Neural cell (in vitro differentiated cells): ENCODE measurements at regions not wholly inside any gene's neighbourhood (a gene's known extent, or its start where the extent isn't known, plus 50 kb on each side); places are given as distances from the start of the nearest gene placed in this dataset.

Source experiments
- EP300 ChIP-seq: fragments of 450-650 bp; conservative IDR thresholded peaks from 2 replicates; pipeline ENCODE4 v1.6.1; 2014; ENCODE audit warnings: antibody characterized with exemption, mild to moderate bottlenecking, moderate library complexity; ENCODE audit not compliant: poor library complexity, severe bottlenecking
- EZH2 ChIP-seq: fragments of 200-600, 300-800 bp; shearing (Covaris generic), sonication (generic); IDR thresholded peaks from 2 replicates; pipeline ENCODE4 v1.6.1; 2014; ENCODE audit warnings: antibody characterized with exemption, low read length, borderline replicate concordance, mild to moderate bottlenecking; ENCODE audit not compliant: insufficient read depth, poor library complexity, severe bottlenecking
- POLR2AphosphoS5 ChIP-seq: IDR thresholded peaks from 2 replicates; pipeline ENCODE4 v1.6.1; 2012
- RAD21 ChIP-seq: fragments of 450-650 bp; conservative IDR thresholded peaks from 2 replicates; pipeline ENCODE4 v1.6.1; 2014; ENCODE audit warnings: antibody characterized with exemption, mild to moderate bottlenecking, moderate library complexity
- SMC3 ChIP-seq: fragments of 450-650 bp; conservative IDR thresholded peaks from 2 replicates; pipeline ENCODE4 v1.6.1; 2014; ENCODE audit warnings: antibody characterized with exemption, mild to moderate bottlenecking, moderate library complexity; ENCODE audit not compliant: poor library complexity
- TF ChIP-seq, protein P1 (sequence below): fragments of 450-650 bp; IDR thresholded peaks from 2 replicates; pipeline ENCODE4 v1.5.1; 2014; ENCODE audit warnings: antibody characterized with exemption, mild to moderate bottlenecking, moderate library complexity; ENCODE audit not compliant: poor library complexity, severe bottlenecking
- TF ChIP-seq, protein P2 (sequence below): IDR thresholded peaks from 2 replicates; pipeline ENCODE4 v1.6.1; 2012; ENCODE audit warnings: borderline replicate concordance

DNA sequence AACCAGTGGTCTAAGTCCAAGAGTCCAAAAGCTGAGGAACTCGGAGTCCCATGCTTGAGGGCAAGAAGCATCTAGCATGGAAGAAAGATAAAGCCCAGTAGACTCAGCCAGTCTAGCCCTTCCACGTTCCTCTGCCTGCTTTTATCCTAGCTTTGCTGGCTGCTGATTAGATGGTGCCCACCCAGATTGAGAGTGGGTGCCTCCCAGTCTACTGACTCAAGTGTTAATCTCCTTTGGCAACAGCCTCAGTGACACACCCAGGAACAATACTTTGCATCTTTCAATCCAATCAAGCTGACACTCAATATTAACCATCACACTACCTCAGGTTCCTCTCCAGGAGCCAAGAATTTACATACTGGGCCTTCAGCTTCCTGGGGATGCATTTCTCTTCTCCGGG is 476.1 kb downstream of the FUT8 start:
- TF ChIP-seq, protein P1, sequence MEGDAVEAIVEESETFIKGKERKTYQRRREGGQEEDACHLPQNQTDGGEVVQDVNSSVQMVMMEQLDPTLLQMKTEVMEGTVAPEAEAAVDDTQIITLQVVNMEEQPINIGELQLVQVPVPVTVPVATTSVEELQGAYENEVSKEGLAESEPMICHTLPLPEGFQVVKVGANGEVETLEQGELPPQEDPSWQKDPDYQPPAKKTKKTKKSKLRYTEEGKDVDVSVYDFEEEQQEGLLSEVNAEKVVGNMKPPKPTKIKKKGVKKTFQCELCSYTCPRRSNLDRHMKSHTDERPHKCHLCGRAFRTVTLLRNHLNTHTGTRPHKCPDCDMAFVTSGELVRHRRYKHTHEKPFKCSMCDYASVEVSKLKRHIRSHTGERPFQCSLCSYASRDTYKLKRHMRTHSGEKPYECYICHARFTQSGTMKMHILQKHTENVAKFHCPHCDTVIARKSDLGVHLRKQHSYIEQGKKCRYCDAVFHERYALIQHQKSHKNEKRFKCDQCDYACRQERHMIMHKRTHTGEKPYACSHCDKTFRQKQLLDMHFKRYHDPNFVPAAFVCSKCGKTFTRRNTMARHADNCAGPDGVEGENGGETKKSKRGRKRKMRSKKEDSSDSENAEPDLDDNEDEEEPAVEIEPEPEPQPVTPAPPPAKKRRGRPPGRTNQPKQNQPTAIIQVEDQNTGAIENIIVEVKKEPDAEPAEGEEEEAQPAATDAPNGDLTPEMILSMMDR: no peak
- no peak for TF ChIP-seq POLR2AphosphoS5
- TF ChIP-seq, protein P2, sequence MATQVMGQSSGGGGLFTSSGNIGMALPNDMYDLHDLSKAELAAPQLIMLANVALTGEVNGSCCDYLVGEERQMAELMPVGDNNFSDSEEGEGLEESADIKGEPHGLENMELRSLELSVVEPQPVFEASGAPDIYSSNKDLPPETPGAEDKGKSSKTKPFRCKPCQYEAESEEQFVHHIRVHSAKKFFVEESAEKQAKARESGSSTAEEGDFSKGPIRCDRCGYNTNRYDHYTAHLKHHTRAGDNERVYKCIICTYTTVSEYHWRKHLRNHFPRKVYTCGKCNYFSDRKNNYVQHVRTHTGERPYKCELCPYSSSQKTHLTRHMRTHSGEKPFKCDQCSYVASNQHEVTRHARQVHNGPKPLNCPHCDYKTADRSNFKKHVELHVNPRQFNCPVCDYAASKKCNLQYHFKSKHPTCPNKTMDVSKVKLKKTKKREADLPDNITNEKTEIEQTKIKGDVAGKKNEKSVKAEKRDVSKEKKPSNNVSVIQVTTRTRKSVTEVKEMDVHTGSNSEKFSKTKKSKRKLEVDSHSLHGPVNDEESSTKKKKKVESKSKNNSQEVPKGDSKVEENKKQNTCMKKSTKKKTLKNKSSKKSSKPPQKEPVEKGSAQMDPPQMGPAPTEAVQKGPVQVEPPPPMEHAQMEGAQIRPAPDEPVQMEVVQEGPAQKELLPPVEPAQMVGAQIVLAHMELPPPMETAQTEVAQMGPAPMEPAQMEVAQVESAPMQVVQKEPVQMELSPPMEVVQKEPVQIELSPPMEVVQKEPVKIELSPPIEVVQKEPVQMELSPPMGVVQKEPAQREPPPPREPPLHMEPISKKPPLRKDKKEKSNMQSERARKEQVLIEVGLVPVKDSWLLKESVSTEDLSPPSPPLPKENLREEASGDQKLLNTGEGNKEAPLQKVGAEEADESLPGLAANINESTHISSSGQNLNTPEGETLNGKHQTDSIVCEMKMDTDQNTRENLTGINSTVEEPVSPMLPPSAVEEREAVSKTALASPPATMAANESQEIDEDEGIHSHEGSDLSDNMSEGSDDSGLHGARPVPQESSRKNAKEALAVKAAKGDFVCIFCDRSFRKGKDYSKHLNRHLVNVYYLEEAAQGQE: no peak
- TF ChIP-seq EZH2: no peak
- TF ChIP-seq SMC3: no peak
- TF ChIP-seq RAD21: no peak
- TF ChIP-seq EP300: no peak
